ENCODE measurements at regions not wholly inside any gene's neighbourhood (a gene's known extent, or its start where the extent isn't known, plus 50 kb on each side); places are given as distances from the start of the nearest gene placed in this dataset.
A peak's percentile ranks its signal among the peaks of the same experiment; 100 is the strongest.

DNA sequence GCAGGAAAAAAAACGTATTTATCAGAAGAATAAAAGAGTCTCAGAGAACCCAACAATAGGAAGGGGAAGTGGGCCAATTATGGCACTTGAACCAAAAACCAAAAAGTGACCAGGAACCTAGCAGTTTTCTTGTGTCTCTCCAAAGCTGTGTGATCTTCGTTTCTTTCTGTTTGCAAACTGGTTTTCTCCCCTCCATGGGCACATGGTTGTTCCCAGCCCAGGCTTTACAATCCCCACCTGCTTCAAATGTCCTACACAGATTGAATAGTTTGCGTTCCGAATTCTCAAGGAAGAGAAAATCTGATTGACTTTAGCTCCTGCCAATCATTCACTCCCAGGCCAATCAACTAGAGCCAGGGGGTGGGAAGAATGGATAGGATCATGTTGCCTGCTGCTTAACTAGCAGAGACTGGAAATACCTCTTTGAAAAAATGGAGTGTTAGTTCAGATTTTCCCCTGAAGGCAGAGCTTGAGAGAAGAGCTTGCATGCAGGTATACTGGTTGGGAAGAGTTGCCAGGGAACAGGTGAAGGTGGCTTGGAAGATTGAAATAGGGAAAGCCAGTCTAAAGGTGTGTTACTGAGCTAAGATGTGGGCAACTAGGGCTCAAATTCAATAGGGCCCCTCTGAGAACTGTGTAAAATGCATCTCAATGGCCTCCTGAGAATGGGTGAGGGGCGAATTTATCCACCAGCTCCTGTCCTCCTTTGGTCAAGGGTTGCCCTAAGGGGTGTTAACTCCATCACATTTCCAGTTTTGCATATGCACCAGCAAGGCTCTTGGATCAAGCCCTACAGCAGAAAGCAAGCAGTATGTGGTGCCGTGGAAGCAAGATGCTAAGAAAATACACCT, 106.4 kb upstream of the SRRM4 start (continued):
- TF ChIP-seq, protein P1, sequence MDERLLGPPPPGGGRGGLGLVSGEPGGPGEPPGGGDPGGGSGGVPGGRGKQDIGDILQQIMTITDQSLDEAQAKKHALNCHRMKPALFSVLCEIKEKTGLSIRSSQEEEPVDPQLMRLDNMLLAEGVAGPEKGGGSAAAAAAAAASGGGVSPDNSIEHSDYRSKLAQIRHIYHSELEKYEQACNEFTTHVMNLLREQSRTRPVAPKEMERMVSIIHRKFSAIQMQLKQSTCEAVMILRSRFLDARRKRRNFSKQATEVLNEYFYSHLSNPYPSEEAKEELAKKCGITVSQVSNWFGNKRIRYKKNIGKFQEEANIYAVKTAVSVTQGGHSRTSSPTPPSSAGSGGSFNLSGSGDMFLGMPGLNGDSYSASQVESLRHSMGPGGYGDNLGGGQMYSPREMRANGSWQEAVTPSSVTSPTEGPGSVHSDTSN (CRISPR knock-in tag; IDR thresholded peaks at IDR 0.05; ENCODE audit: low read depth), result peak; percentile 30; the same call in 1 of the 2 replicates
- TF ChIP-seq, protein P1 (tag; conservative IDR thresholded peaks at IDR 0.05; ENCODE audit: low read depth), result peak; percentile 71
- no peak for TF ChIP-seq WHSC1 (IDR thresholded peaks at IDR 0.05; ENCODE audit: low read length)

DNA sequence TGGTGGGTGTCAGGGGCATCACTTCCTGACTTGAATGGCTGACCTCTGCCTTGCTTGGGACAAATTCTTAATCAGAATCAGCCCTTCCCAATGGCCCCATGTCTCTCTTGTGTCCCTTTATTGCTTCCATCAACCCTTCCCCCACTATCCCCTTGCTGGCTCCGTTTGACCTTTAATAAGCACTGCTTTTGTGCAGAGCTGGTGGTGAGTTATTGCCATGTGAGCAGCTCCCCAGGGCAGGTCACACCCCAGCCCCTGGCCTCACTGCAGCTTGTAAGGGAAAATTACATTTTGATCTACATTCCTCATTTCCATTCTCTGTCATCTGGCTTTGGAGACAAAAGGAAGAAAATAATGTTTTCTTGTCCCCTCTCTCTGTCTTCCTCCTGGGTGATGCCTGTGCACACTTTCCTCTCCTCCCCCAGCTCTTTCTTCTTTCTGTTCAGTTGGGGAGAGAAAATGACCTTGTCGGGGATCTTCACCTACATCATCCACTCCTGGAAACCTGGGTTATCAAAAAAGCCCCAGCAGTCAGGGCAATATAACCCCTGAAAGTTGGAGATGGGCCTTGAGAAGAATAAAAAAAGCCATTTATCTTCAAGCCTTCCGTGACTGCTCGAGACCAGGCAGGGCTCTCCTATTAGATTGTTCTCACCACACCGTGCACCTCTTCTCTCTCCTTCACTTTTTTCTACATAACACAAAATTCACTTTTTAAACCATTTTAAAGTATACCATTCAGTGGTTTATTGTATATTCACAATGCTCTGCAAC, 100.4 kb upstream of the SRRM4 start:
- H3K79me2 ChIP-seq (ENCODE audit: control insufficient read depth, insufficient read depth, low read length), result no peaks in the 10 kb centered on the region
- H3K4me1 ChIP-seq (replicated peaks in 1 of 2; ENCODE audit: control insufficient read depth in 2 of 2, insufficient read depth in 2 of 2, low read length in 2 of 2), result no peaks in the 10 kb centered on the region
- FAIRE-seq, result no peak
- ChIA-PET CTCF (ENCODE audit: low intra/inter-chr PET ratio) (no interaction called here), POLR2A (no interaction called here)
- no peaks in the 10 kb centered on the region for H3K36me3 ChIP-seq (ENCODE audit: control insufficient read depth, insufficient read depth, low read length)
- no peak for DNase-seq (ENCODE audit: extremely low read depth in 1 of 4, low spot score in 3 of 4)
- H3K4me3 ChIP-seq, result no peak overlapping the region
- H3K9ac ChIP-seq (ENCODE audit: insufficient read depth in 1 of 2, low read depth in 2 of 2, low read length in 2 of 2), result no peak overlapping the region
- no peaks in the 10 kb centered on the region; a peak in 2 of 5 replicates for H3K27me3 ChIP-seq (ENCODE audit: control insufficient read depth in 2 of 2, insufficient read depth in 2 of 2, low read length in 2 of 2)
- H3K9me1 ChIP-seq (ENCODE audit: control insufficient read depth, insufficient read depth, low read length), result no peaks in the 10 kb centered on the region
- intact Hi-C loops (cut with micrococcal nuclease) (no loop called here), in situ Hi-C loops (cut with MboI) (no loop called here)
- no TSS peak for BruUV-seq (replicated peaks)
- no peaks in the 10 kb centered on the region for H4K20me1 ChIP-seq (replicated peaks; ENCODE audit: control insufficient read depth, insufficient read depth, low read length)
- ATAC-seq, result no peak
- H3K4me2 ChIP-seq (ENCODE audit: insufficient read depth, low read length), result no peak overlapping the region
- no peak overlapping the region for H3K27ac ChIP-seq (ENCODE audit: extremely low read depth, low read depth, low read length)
- H2AFZ ChIP-seq (ENCODE audit: low read depth, low read length), result no peak overlapping the region
- H3K9me3 ChIP-seq (replicated peaks; ENCODE audit: control insufficient read depth, insufficient read depth, low read depth, low read length), result no peaks in the 10 kb centered on the region
- WGBS (ENCODE audit: insufficient coverage, low coverage, missing lambda C conversion rate), result 0% methylated on average over 4 of the region's 5 CpGs
- no peak for TF ChIP-seq HDGF (IDR thresholded peaks at IDR 0.05)
- TF ChIP-seq MCM3 (IDR thresholded peaks at IDR 0.05), result no peak
- TF ChIP-seq HIVEP1 (CRISPR knock-in tag; IDR thresholded peaks at IDR 0.05), result no peak
- no peak for TF ChIP-seq GATAD2B (IDR thresholded peaks at IDR 0.05; ENCODE audit: borderline replicate concordance)
- no peak for TF ChIP-seq ESRRB (CRISPR knock-in tag; IDR thresholded peaks at IDR 0.05; ENCODE audit: borderline replicate concordance)
- no peak for TF ChIP-seq PURB (CRISPR knock-in tag; IDR thresholded peaks at IDR 0.05; ENCODE audit: low read depth)
- TF ChIP-seq, protein P2, sequence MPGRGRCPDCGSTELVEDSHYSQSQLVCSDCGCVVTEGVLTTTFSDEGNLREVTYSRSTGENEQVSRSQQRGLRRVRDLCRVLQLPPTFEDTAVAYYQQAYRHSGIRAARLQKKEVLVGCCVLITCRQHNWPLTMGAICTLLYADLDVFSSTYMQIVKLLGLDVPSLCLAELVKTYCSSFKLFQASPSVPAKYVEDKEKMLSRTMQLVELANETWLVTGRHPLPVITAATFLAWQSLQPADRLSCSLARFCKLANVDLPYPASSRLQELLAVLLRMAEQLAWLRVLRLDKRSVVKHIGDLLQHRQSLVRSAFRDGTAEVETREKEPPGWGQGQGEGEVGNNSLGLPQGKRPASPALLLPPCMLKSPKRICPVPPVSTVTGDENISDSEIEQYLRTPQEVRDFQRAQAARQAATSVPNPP (IDR thresholded peaks at IDR 0.05; ENCODE audit: borderline replicate concordance, insufficient read depth, insufficient read length), result no peak
- TF ChIP-seq, protein P3, sequence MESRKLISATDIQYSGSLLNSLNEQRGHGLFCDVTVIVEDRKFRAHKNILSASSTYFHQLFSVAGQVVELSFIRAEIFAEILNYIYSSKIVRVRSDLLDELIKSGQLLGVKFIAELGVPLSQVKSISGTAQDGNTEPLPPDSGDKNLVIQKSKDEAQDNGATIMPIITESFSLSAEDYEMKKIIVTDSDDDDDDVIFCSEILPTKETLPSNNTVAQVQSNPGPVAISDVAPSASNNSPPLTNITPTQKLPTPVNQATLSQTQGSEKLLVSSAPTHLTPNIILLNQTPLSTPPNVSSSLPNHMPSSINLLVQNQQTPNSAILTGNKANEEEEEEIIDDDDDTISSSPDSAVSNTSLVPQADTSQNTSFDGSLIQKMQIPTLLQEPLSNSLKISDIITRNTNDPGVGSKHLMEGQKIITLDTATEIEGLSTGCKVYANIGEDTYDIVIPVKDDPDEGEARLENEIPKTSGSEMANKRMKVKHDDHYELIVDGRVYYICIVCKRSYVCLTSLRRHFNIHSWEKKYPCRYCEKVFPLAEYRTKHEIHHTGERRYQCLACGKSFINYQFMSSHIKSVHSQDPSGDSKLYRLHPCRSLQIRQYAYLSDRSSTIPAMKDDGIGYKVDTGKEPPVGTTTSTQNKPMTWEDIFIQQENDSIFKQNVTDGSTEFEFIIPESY (CRISPR knock-in tag; IDR thresholded peaks at IDR 0.05), result no peak
- TF ChIP-seq, protein P4, sequence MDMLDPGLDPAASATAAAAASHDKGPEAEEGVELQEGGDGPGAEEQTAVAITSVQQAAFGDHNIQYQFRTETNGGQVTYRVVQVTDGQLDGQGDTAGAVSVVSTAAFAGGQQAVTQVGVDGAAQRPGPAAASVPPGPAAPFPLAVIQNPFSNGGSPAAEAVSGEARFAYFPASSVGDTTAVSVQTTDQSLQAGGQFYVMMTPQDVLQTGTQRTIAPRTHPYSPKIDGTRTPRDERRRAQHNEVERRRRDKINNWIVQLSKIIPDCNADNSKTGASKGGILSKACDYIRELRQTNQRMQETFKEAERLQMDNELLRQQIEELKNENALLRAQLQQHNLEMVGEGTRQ (CRISPR knock-in tag; IDR thresholded peaks at IDR 0.05), result no peak
- TF ChIP-seq ZNF431 (CRISPR knock-in tag; IDR thresholded peaks at IDR 0.05), result no peak
